ENCODE measurements at regions not wholly inside any gene's neighbourhood (a gene's known extent, or its start where the extent isn't known, plus 50 kb on each side); places are given as distances from the start of the nearest gene placed in this dataset.
"Not testable (repeated sequence)": the region's sequence is repeated elsewhere in the genome, so short reads cannot be mapped to it uniquely, and the experiment has no call there.

- no peak for DNase-seq
- Histone ChIP-seq H3F3A (ENCODE audit: insufficient read depth, low read depth) (no peaks in the 10 kb centered on the region), H3K4me3 (no peak overlapping the region), H3K36me3 (ENCODE audit: low read depth) (no peaks in the 10 kb centered on the region), H3K9me2 (ENCODE audit: insufficient read depth) (no peaks in the 10 kb centered on the region), H3K79me2 (ENCODE audit: low read depth) (no peaks in the 10 kb centered on the region), H3K4me2 (no peak overlapping the region), H4K20me1 (ENCODE audit: insufficient read depth) (no peaks in the 10 kb centered on the region), H3K4me1 (replicated peaks; ENCODE audit: insufficient read depth) (no peaks in the 10 kb centered on the region), H2AFZ (no peak overlapping the region), H3K27ac (no peak overlapping the region), H3K9me3 (ENCODE audit: insufficient read depth, low read depth) (no peaks in the 10 kb centered on the region), H3K27me3 (ENCODE audit: insufficient read depth, low read depth) (no peaks in the 10 kb centered on the region)
- BruUV-seq (replicated peaks) = no TSS peak
- POLR2A ChIA-PET (ENCODE audit: unreplicated experiment) = no interaction called here
- intact Hi-C loops (cut with micrococcal nuclease; ENCODE audit: unreplicated experiment) = no loop called here
- no peak for TF ChIP-seq CTCF (conservative IDR thresholded peaks at IDR 0.05)
- no peak for TF ChIP-seq EZH2 (IDR thresholded peaks at IDR 0.05; ENCODE audit: low read depth)
- CTCF ChIA-PET = no interaction called here
These were observed 171.0 kb upstream of the NANOGP8 start for GRCh38 chr15:35256141-35256540.

- intact Hi-C loops (cut with micrococcal nuclease; ENCODE audit: unreplicated experiment); BruUV-seq (replicated peaks); CTCF ChIA-PET: not testable (repeated sequence)
These were observed 169.8 kb upstream of the NANOGP8 start for GRCh38 chr15:35254908-35255307.

DNA sequence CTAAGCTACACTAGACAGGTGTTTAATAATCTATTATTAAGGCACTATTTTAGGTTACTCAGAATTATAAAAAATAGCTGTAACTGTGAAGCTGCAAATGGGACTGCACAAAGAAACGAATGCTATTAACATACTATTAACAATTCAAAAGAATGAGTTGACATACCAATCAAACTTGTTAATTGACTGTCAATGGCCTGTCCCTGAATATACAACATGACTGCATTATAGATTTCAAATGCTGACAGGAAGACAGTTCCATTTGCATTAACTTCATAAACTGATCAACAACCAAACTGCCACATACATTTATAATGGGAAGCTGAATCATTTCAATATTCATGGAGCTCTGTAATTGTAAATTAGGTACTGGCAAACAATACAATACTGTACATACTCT lies 169.0 kb upstream of the NANOGP8 start:
- intact Hi-C loops (cut with micrococcal nuclease; ENCODE audit: unreplicated experiment) = no loop called here
- Histone ChIP-seq H3K4me3 (no peak overlapping the region), H3K36me3 (ENCODE audit: low read depth) (no peaks in the 10 kb centered on the region), H2AFZ (no peak overlapping the region), H3K4me1 (replicated peaks; ENCODE audit: insufficient read depth) (no peaks in the 10 kb centered on the region), H3K9me2 (ENCODE audit: insufficient read depth) (no peaks in the 10 kb centered on the region), H3K27me3 (ENCODE audit: insufficient read depth, low read depth) (no peaks in the 10 kb centered on the region), H3F3A (ENCODE audit: insufficient read depth, low read depth) (no peaks in the 10 kb centered on the region), H3K27ac (no peak overlapping the region), H3K79me2 (ENCODE audit: low read depth) (no peaks in the 10 kb centered on the region), H3K4me2 (no peak overlapping the region), H4K20me1 (ENCODE audit: insufficient read depth) (no peaks in the 10 kb centered on the region), H3K9me3 (ENCODE audit: insufficient read depth, low read depth) (no peaks in the 10 kb centered on the region)
- no TSS peak for BruUV-seq (replicated peaks)
- TF ChIP-seq CTCF (conservative IDR thresholded peaks at IDR 0.05) = no peak
- TF ChIP-seq EZH2 (IDR thresholded peaks at IDR 0.05; ENCODE audit: low read depth) = no peak
- no peak for DNase-seq
- ChIA-PET CTCF (no interaction called here), POLR2A (ENCODE audit: unreplicated experiment) (interaction anchor here (0.7 kb wide), 1 partner anchor 51 kb away, joined by 11 read pairs; no protein-coding TSS in a partner anchor)

More at GRCh38 chr15:35254908-35255307, 169.8 kb upstream of the NANOGP8 start:
- H3K4me3 ChIP-seq; H3K36me3 ChIP-seq (ENCODE audit: low read depth); H3K4me2 ChIP-seq; H3F3A ChIP-seq (ENCODE audit: insufficient read depth, low read depth); H3K27ac ChIP-seq; H3K4me1 ChIP-seq (replicated peaks; ENCODE audit: insufficient read depth); H3K9me3 ChIP-seq (ENCODE audit: insufficient read depth, low read depth); H3K79me2 ChIP-seq (ENCODE audit: low read depth); H2AFZ ChIP-seq; H3K9me2 ChIP-seq (ENCODE audit: insufficient read depth); H3K27me3 ChIP-seq (ENCODE audit: insufficient read depth, low read depth); DNase-seq; H4K20me1 ChIP-seq (ENCODE audit: insufficient read depth); POLR2A ChIA-PET (ENCODE audit: unreplicated experiment): not testable (repeated sequence)

DNA sequence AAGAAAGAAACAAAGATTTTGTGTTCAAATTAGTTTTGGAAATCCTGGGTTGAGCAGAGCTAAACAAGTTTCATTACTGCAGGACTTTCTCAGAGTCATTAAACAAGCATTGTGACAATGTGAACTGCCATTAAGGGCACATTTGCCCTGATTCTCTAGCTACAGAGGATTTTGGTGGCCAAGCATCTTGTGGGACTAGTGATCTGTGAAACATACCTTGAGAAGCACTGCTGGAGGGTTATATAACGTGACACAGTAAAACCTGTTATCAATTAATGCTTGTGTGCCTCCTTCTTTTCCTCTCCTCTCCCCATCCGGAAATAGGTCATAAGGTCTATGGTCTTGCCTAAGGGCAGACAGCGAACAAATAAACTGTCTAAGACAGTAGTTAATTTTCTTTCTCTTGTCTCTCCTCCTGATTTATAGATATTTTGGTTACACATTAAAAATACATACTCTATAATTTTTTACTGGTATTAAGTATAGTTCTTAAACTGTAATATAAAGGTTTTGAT lies 167.3 kb upstream of the NANOGP8 start:
- Histone ChIP-seq H3K9me2 (ENCODE audit: insufficient read depth) (no peaks in the 10 kb centered on the region), H2AFZ (no peak overlapping the region), H3F3A (ENCODE audit: insufficient read depth, low read depth) (no peaks in the 10 kb centered on the region), H3K27me3 (ENCODE audit: insufficient read depth, low read depth) (no peaks in the 10 kb centered on the region), H4K20me1 (ENCODE audit: insufficient read depth) (no peaks in the 10 kb centered on the region), H3K27ac (no peak overlapping the region), H3K79me2 (ENCODE audit: low read depth) (no peaks in the 10 kb centered on the region), H3K36me3 (ENCODE audit: low read depth) (no peaks in the 10 kb centered on the region), H3K9me3 (ENCODE audit: insufficient read depth, low read depth) (no peaks in the 10 kb centered on the region), H3K4me2 (no peak overlapping the region), H3K4me1 (replicated peaks; ENCODE audit: insufficient read depth) (no peaks in the 10 kb centered on the region), H3K4me3 (no peak overlapping the region)
- TF ChIP-seq CTCF (conservative IDR thresholded peaks at IDR 0.05) (no peak), EZH2 (IDR thresholded peaks at IDR 0.05; ENCODE audit: low read depth) (no peak)
- no TSS peak for BruUV-seq (replicated peaks)
- DNase-seq = no peak
- intact Hi-C loops (cut with micrococcal nuclease; ENCODE audit: unreplicated experiment) = no loop called here
- POLR2A ChIA-PET (ENCODE audit: unreplicated experiment) = no interaction called here
- CTCF ChIA-PET = no interaction called here
